DOHH2 (cell line): ENCODE measurements at regions not wholly inside any gene's neighbourhood (a gene's known extent, or its start where the extent isn't known, plus 50 kb on each side); places are given as distances from the start of the nearest gene placed in this dataset.

Experiments used
- CTCF ChIP-seq: fragments of 200-600 bp; sonication (generic); IDR thresholded peaks from one replicate; pipeline ENCODE4 v1.5.1; 2014; ENCODE audit warnings: antibody characterized with exemption, mild to moderate bottlenecking, low read depth, low read length; ENCODE audit not compliant: poor library complexity, severe bottlenecking
- EZH2phosphoT487 ChIP-seq: fragments of 200-600 bp; sonication (generic); IDR thresholded peaks from 2 replicates; pipeline ENCODE4 v1.6.1; 2017; ENCODE audit warnings: borderline replicate concordance, mild to moderate bottlenecking, antibody characterized with exemption, low read length, moderate library complexity, mixed read lengths

GRCh38 chr22:22731374-22731676, 86.9 kb downstream of the GGTLC2 start:
- TF ChIP-seq CTCF (no peak), EZH2phosphoT487 (no peak)
